ENCODE measurements at regions not wholly inside any gene's neighbourhood (a gene's known extent, or its start where the extent isn't known, plus 50 kb on each side); places are given as distances from the start of the nearest gene placed in this dataset.

GRCh38 chr16:66220702-66221101, 145.8 kb upstream of the CDH5 start:
- TF ChIP-seq RAD21 (IDR thresholded peaks at IDR 0.05 in 1 of 2, conservative IDR thresholded peaks at IDR 0.05 in 1 of 2; ENCODE audit: low read depth in 2 of 2, low read length in 2 of 2), result no peak
- no peak for TF ChIP-seq PHF8 (conservative IDR thresholded peaks at IDR 0.05; ENCODE audit: low read depth, low read length)
- no peak for TF ChIP-seq E2F6 (IDR thresholded peaks at IDR 0.05)
- TF ChIP-seq POLR2A (IDR thresholded peaks at IDR 0.05; ENCODE audit: control extremely low read depth in 1 of 2, low read depth in 2 of 2, low read length in 2 of 2), result no peak
- TF ChIP-seq EGR1 (IDR thresholded peaks at IDR 0.05; ENCODE audit: borderline replicate concordance, low read depth, low read length), result no peak
- no peak for TF ChIP-seq ATF2 (IDR thresholded peaks at IDR 0.05; ENCODE audit: low read length)
- no peak for TF ChIP-seq SIN3A (conservative IDR thresholded peaks at IDR 0.05 in 1 of 2, IDR thresholded peaks at IDR 0.05 in 1 of 2; ENCODE audit: low read depth in 1 of 2, low read length in 2 of 2)
- no peak for TF ChIP-seq EZH2 (IDR thresholded peaks at IDR 0.05; ENCODE audit: low read depth, low read length, severe bottlenecking)
- TF ChIP-seq CTCF (IDR thresholded peaks at IDR 0.05; ENCODE audit: control extremely low read depth in 1 of 3, insufficient read depth in 1 of 3, low read depth in 1 of 3, low read length in 3 of 3), result no peak
- TF ChIP-seq BACH1 (IDR thresholded peaks at IDR 0.05; ENCODE audit: low read length), result no peak

All from H1 (cell line).